GM21619 (cell line): ENCODE measurements at regions not wholly inside any gene's neighbourhood (a gene's known extent, or its start where the extent isn't known, plus 50 kb on each side); places are given as distances from the start of the nearest gene placed in this dataset.
A peak's percentile ranks its signal among the peaks of the same experiment; 100 is the strongest.
"Not testable (repeated sequence)": the region's sequence is repeated elsewhere in the genome, so short reads cannot be mapped to it uniquely, and the experiment has no call there.

ENCODE experiments used
- ATAC-seq: cut with Tn5 transposase; IDR thresholded peaks from one replicate; pipeline ENCODE4 v1.9.1; 2021; ENCODE audit not compliant: unreplicated experiment

- ATAC-seq = no peak
These were observed 117.6 kb downstream of the MRPL39 start for GRCh38 chr21:25489673-25490072.

GRCh38 chr21:25487046-25487594 lies 120.2 kb downstream of the MRPL39 start:
- ATAC-seq = peak; percentile 68

- ATAC-seq = no peak
These were observed 121.4 kb downstream of the MRPL39 start for GRCh38 chr21:25485914-25486313.

GRCh38 chr21:25467896-25468295 lies 139.4 kb downstream of the MRPL39 start:
- no peak for ATAC-seq

GRCh38 chr21:25467071-25467470 lies 140.2 kb downstream of the MRPL39 start:
- not testable (repeated sequence) for ATAC-seq

- no peak for ATAC-seq
These were observed 140.8 kb downstream of the MRPL39 start for GRCh38 chr21:25466470-25466869.

GRCh38 chr21:25465263-25465662 lies 142.0 kb downstream of the MRPL39 start:
- no peak for ATAC-seq

- ATAC-seq = no peak
These were observed 143.0 kb downstream of the MRPL39 start for GRCh38 chr21:25464275-25464674.

- ATAC-seq = peak; percentile 49
These were observed 144.7 kb downstream of the MRPL39 start for GRCh38 chr21:25462517-25462971.

- ATAC-seq = no peak
These were observed 145.6 kb downstream of the MRPL39 start for GRCh38 chr21:25461725-25462124.

GRCh38 chr21:25459993-25460392 lies 147.3 kb downstream of the MRPL39 start:
- ATAC-seq = no peak

GRCh38 chr21:25459365-25459764 lies 147.9 kb downstream of the MRPL39 start:
- no peak for ATAC-seq

GRCh38 chr21:25458484-25458883 lies 148.8 kb downstream of the MRPL39 start:
- ATAC-seq = no peak

- ATAC-seq = no peak
These were observed 149.3 kb downstream of the MRPL39 start for GRCh38 chr21:25457946-25458345.

GRCh38 chr21:25457411-25457810 lies 149.9 kb downstream of the MRPL39 start:
- peak; percentile 53 for ATAC-seq

- peak; percentile 45 for ATAC-seq
These were observed 150.6 kb downstream of the MRPL39 start for GRCh38 chr21:25456672-25457071.

- ATAC-seq = no peak
These were observed 153.8 kb downstream of the MRPL39 start for GRCh38 chr21:25453524-25453923.

- no peak for ATAC-seq
These were observed 157.3 kb downstream of the MRPL39 start for GRCh38 chr21:25449950-25450349.

- ATAC-seq = no peak
These were observed 165.4 kb downstream of the MRPL39 start for GRCh38 chr21:25441835-25442234.

GRCh38 chr21:25437465-25437864 lies 169.8 kb downstream of the MRPL39 start:
- not testable (repeated sequence) for ATAC-seq

- ATAC-seq = peak; percentile 56
These were observed 178.7 kb downstream of the MRPL39 start for GRCh38 chr21:25428537-25428936.

- no peak for ATAC-seq
These were observed 179.5 kb downstream of the MRPL39 start for GRCh38 chr21:25427828-25428227.

GRCh38 chr21:25426580-25426979 lies 180.7 kb downstream of the MRPL39 start:
- ATAC-seq = no peak
